HG03064 (cell line): ENCODE measurements at regions not wholly inside any gene's neighbourhood (a gene's known extent, or its start where the extent isn't known, plus 50 kb on each side); places are given as distances from the start of the nearest gene placed in this dataset.
"Not testable (repeated sequence)": the region's sequence is repeated elsewhere in the genome, so short reads cannot be mapped to it uniquely, and the experiment has no call there.

Experiments used
- ATAC-seq: cut with Tn5 transposase; IDR thresholded peaks from one replicate; pipeline ENCODE4 v1.9.1; 2021; ENCODE audit warnings: low read depth; ENCODE audit not compliant: unreplicated experiment

- no peak for ATAC-seq
Measured at GRCh38 chr6:133099573-133099972, 141.6 kb upstream of the EYA4 start.

- no peak for ATAC-seq
Measured at GRCh38 chr6:133100865-133101264, 140.3 kb upstream of the EYA4 start.

GRCh38 chr6:133101790-133102189, 139.4 kb upstream of the EYA4 start:
- no peak for ATAC-seq

- ATAC-seq: no peak
Measured at GRCh38 chr6:133106934-133107333, 134.2 kb upstream of the EYA4 start.

GRCh38 chr6:133108419-133108818, 132.7 kb upstream of the EYA4 start:
- ATAC-seq: no peak

- no peak for ATAC-seq
Measured at GRCh38 chr6:133114973-133115372, 126.2 kb upstream of the EYA4 start.

GRCh38 chr6:133115946-133116345, 125.2 kb upstream of the EYA4 start:
- ATAC-seq: no peak

- no peak for ATAC-seq
Measured at GRCh38 chr6:133128191-133128590, 113.0 kb upstream of the EYA4 start.

- no peak for ATAC-seq
Measured at GRCh38 chr6:133129556-133129955, 111.6 kb upstream of the EYA4 start.

GRCh38 chr6:133130863-133131262, 110.3 kb upstream of the EYA4 start:
- no peak for ATAC-seq

GRCh38 chr6:133131621-133132465, 109.3 kb upstream of the EYA4 start:
- no peak for ATAC-seq

- ATAC-seq: no peak
Measured at GRCh38 chr6:133132466-133132971, 108.6 kb upstream of the EYA4 start.

- ATAC-seq: no peak
Measured at GRCh38 chr6:133136177-133136880, 104.8 kb upstream of the EYA4 start.

- not testable (repeated sequence) for ATAC-seq
Measured at GRCh38 chr6:133147470-133148184, 93.5 kb upstream of the EYA4 start.

GRCh38 chr6:133156689-133157088, 84.5 kb upstream of the EYA4 start:
- no peak for ATAC-seq

GRCh38 chr6:133157995-133158394, 83.2 kb upstream of the EYA4 start:
- ATAC-seq: no peak

- ATAC-seq: no peak
Measured at GRCh38 chr6:133159255-133159795, 81.8 kb upstream of the EYA4 start.

- no peak for ATAC-seq
Measured at GRCh38 chr6:133160536-133160935, 80.6 kb upstream of the EYA4 start.

GRCh38 chr6:133165235-133165634, 75.9 kb upstream of the EYA4 start:
- no peak for ATAC-seq

GRCh38 chr6:133166766-133167165, 74.4 kb upstream of the EYA4 start:
- ATAC-seq: no peak

GRCh38 chr6:133169901-133170300, 71.3 kb upstream of the EYA4 start:
- ATAC-seq: no peak
